WTC11 (cell line): ENCODE measurements at regions not wholly inside any gene's neighbourhood (a gene's known extent, or its start where the extent isn't known, plus 50 kb on each side); places are given as distances from the start of the nearest gene placed in this dataset.

Experiments used
- ATF3 ChIP-seq: sonication (generic); formaldehyde crosslinking; conservative IDR thresholded peaks from 2 replicates; pipeline ENCODE4 v1.8.1; 2022; ENCODE audit warnings: mild to moderate bottlenecking, missing genetic modification reagents
- CTCF ChIP-seq: fragments of 200-600 bp; IDR thresholded peaks from 2 replicates; pipeline ENCODE4 v1.8.0; 2022; ENCODE audit warnings: antibody characterized with exemption
- E2F4 ChIP-seq: sonication (generic); formaldehyde crosslinking; IDR thresholded peaks from 2 replicates; pipeline ENCODE4 v1.8.1; 2022; ENCODE audit warnings: low read depth, mild to moderate bottlenecking, moderate library complexity, missing genetic modification reagents, borderline replicate concordance
- NR3C1 ChIP-seq: sonication (generic); formaldehyde crosslinking; conservative IDR thresholded peaks from 2 replicates; pipeline ENCODE4 v1.8.1; 2023; ENCODE audit warnings: low read depth, mild to moderate bottlenecking, missing genetic modification reagents
- TP53 ChIP-seq: sonication (generic); formaldehyde crosslinking; IDR thresholded peaks from 2 replicates; pipeline ENCODE4 v1.8.1; 2023; ENCODE audit warnings: mild to moderate bottlenecking, missing genetic modification reagents

- TF ChIP-seq TP53 (CRISPR knock-in tag) (no peak), CTCF (no peak), E2F4 (CRISPR knock-in tag) (no peak), NR3C1 (CRISPR knock-in tag) (no peak), ATF3 (no peak)
These were observed 50.6 kb upstream of the DEUP1 start for GRCh38 chr11:93279851-93280347.
